ENCODE measurements at regions not wholly inside any gene's neighbourhood (a gene's known extent, or its start where the extent isn't known, plus 50 kb on each side); places are given as distances from the start of the nearest gene placed in this dataset.
A peak's percentile ranks its signal among the peaks of the same experiment; 100 is the strongest.

DNA sequence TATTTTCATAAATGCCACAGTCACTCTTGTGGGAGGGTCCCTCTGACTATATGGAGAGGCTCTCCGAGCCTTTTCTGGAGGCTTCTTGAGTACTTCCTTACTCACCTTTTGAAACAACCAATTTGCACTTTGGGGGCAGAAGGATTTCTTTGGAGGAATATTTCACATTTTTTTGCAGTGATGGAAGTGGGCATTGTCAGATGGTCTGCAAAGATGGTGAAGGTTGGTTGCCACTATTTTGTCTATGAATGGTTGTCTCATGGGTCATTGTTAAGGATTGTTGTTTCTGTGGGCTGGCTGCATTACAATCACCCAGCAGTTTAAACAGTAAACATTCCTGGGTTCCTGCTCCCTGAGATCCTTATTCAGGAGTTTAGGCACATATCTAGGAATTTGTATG, 388.2 kb downstream of the TMEM135 start:
- no peak for DNase-seq

DNA sequence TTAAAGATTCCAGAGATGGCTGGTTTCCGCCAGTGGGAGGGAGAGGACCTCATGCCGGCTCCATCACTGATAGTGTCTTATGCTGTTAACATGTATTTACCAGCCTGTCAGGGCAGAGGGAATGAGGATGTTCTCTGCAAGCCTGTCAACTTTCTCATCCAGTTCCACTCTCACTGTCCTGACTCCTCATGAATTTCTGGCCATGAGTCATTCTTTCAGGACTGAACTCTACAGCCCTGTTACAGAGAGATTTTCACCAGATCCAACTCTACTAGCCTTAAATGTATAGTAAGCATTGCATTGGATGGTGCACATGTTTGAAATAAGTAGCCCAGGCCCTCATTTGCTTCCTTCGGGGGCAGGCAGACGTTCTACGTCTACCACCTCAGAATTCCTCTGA, 387.7 kb downstream of the TMEM135 start:
- no peak for DNase-seq

DNA sequence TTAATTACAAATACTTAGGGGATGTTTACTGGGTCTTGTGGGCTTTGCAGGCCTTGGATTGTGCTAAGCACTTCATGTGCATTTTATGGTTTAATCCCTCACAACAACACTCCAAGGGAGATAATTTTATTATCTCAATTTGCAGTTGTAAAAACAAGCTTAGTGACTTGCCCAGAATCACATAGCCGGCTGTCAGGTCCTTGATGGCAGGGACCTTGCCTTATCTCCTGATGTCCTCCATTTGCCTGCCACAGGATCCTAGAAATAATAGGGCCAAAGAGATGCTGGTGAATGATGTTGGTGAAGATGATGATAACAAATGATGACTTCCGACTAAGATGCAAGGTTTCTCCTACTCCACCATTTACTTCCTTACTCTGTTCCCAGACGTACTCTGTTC, 385.4 kb downstream of the TMEM135 start:
- no peak for DNase-seq

DNA sequence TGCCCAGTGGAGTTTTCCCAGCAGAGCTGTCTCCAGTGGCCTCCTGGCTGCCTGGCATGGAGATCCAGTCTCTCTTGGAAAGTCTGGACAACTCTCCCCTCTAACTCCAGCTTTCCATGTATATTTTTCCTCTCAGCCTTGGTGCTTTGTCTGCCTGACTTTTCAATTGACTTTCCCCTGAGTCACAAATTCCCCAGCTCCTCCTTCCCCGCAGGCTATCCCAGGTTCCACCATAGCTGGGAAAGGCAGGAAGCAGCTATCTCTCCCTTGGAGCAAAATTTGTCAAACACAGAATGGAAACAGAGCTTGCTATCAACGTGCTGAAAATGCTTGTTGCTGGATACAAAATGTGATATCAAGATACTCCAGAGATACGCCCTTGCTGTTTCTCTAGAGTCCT, 384.8 kb downstream of the TMEM135 start:
- DNase-seq: no peak

DNA sequence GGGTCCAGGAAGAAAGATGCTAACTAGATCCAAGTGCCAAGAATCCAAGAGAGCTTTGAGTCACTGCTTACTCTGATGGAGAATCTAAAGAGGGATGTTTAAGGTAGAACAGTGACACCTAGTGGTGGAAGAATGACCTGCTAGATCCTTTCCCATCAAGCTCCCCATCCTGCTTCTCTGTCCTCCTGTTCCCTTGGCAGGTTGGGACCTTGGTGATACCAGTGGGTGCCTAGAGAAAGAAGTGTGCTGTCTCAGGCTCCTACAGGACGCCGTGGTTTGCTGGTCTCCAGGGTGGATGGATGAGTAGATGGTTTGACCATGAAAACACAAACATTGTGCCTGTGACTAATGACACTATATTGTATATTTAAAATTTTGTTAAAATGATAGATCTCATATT, 383.7 kb downstream of the TMEM135 start:
- DNase-seq: peak; percentile 69

DNA sequence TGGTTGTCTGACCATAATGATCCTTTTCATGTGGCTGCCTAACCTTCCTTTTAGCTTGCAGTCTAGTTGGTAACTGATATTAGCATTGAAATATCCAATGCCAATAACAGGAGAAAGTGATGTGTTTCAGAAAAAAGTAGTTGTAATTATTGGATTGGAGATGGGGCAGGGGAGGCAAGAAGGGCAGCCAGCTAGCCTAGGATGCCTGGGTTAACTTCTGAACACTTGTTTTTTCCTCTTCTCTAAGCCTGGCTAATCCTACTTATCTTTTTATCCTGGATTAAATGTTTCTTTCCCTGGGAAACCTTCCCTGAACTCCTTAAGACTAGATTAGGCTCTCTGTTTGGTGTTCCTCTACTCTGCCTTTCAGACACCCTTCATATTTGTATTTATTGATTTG, 380.2 kb downstream of the TMEM135 start:
- no peak for DNase-seq

DNA sequence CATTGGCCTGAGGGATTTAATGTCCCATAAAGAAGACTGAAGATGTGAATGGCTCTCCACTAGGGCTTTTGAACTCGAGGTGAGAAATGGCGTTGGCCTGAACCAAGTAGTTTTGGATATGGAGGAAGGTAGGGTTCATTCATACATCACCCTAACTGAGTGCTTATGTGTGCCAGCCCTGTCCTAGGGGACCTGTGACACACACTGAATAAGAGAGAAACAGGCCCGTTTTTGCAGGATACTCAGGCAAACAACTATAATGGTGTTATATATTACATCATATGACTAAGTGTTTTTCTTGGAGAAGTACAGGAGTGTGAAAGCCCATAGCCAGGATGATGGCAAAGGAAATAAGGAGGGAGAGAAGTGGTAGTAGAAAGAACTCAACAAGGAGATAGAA, 368.1 kb downstream of the TMEM135 start:
- no peak for DNase-seq

DNA sequence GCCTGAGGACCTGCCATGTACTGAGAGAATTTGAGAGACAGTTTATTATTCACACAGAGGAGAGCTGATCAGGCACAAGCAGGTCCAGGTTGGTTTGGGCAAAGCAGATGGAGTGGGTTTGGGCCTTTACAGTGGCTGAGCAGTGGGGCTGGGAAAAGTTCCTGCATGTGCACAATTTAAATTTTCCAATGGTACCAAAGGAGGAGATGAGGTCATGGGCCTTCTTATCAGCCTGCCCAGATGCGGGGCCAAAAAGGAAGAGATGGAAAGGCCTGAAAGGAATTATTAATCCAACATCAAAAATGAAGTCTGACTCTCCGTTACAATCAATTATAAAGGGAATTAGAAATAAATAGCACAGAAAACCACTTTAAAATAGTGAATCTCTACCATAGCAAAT, 367.6 kb downstream of the TMEM135 start:
- DNase-seq: no peak

DNA sequence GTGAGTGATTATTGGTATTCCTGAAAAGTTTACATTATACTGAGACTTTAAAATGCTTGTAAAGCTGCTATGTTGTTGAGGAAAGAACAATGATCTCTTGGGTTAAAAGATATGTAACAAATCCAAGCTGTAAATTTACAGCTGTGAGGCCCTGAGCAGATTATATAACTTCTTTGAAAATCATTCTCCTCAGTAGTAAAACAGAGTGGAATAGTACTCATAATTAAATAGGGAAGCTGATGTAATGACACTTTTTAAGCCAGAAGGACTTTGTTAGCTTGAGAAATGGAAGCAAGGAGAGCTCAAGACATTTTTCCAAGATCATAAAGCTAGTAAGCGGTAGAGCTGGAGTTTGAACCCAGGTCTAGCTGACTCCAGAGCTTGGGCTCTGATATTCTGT, 363.9 kb downstream of the TMEM135 start:
- DNase-seq: peak; percentile 4

DNA sequence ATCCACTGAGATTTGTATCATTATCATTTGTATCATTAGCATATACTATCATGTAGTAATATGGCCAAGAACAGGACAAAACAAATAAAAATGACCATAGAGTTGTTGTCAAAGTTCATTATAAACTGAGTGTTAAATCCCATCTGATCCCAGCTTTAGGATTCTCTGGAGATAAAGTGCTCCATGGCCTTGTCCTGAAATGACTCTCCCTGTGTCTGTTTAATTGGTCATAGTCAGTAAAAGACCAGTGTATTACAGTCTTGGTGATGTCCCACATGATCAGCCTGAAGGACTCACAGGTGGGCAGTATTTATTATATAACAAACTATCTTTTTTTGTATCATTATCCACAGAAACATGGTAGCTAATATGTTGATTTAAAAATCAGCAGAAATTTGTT, 361.6 kb downstream of the TMEM135 start:
- DNase-seq: no peak

DNA sequence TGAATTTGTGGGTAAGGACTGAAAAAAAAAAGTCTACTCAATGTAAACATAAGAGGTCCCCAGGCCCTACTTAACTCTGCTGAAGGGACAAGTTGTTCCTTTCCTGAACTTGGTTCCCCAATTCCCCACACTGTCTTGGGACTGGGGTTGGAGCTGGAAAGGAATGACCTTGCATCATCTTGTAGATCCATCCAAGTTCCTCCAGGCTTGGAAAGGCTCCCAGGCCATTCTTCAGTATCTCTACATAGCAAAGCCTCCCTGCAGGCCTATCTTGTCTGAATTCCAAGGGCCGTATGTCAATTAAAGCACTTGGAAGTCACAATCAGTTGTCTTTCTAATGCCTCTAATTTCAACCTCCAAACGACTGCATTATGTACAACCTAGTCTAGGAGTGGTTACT, 361.2 kb downstream of the TMEM135 start:
- no peak for DNase-seq

DNA sequence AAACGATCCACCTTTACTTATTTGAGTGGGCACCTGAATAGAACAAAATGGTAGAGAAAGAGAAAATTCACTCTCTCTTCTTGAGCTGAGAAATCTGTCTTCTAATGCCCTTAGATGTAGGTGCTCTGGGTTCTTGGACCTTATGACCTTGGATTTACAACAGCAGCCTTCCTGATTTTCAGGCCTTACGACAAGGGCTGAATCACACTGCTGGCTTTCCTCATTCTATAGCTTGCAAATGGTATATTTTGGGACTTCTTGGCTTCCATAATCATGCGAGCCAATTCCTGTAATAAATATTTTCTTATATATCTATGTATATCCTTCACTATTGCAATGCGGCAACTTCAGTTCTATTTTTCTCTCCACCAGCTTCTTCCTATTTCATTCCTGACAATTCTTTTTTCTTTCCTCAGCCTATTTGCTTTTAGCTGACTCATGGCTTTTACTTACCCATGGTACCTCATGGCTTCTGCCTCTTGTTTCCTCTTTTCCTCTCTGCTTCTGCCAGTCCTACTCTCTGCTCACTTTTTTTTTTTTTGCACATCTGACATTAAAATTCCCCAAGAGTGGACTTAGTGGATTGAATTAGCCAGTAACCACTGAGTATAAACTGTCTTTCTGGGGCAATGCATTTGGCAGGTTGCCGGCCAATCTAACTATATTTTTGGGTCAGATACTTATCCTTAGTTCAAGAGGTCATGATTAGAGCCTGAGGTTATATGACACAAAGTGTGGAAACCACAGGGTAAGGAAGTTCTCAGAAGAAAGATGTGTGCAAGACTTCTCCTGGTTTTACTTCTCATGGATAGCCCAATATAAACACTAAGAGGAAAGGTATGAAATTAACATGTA, 359.5 kb downstream of the TMEM135 start:
- no peak for DNase-seq

DNA sequence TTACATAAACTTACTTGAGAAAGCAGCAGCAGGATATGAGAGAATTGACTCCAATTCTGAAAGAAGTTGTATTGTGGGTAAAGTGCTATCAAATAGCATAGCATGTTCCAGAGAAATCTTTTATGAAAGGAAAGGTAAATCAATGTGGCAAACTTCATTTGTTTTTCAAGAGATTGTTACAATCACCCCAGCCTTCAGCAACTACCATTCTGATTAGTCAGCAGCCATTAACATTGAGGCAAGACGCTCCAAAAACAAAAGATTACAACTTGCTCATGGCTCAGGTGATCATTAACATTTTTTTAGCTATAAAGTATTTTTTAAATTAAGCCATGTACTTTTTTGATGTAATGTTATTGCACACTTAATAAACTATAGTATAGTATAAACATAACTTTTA, 357.2 kb downstream of the TMEM135 start:
- no peak for DNase-seq

DNA sequence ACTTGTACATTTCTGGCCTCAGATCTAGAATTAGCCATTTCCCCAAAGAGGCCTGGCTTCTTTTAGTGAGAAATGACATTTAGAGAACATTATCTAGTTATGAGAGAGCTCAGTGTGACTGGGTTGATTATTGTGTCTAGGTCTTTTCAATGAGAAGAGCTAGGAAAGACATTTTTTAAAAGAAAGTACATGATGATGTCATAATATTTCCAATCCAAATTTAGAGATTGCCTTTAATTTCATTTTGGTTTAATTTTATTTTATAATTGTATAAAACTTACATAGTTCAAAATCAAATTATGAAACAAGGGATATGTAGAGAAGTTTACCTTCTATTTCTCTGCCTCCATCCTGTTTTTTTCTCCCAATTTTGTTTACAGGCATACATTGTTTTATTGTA, 354.9 kb downstream of the TMEM135 start:
- no peak for DNase-seq

DNA sequence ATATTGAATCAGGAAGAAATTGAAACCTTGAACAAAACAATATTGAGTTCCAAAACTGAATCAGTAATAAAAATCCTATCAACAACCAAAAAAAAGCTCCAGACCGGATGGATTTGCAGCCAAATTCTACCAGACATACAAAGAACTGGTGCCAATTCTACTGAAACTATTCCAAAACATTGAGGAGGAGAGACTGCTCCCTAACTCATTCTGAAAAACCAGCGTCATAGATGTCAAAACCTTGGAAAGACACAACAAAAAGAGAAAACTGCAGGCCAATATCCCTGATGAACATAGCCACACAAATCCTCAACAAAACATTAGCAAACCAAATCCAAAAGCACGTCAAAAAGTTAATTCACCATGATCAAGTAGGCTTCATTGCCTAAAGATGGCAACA, 353.8 kb downstream of the TMEM135 start:
- DNase-seq: no peak

DNA sequence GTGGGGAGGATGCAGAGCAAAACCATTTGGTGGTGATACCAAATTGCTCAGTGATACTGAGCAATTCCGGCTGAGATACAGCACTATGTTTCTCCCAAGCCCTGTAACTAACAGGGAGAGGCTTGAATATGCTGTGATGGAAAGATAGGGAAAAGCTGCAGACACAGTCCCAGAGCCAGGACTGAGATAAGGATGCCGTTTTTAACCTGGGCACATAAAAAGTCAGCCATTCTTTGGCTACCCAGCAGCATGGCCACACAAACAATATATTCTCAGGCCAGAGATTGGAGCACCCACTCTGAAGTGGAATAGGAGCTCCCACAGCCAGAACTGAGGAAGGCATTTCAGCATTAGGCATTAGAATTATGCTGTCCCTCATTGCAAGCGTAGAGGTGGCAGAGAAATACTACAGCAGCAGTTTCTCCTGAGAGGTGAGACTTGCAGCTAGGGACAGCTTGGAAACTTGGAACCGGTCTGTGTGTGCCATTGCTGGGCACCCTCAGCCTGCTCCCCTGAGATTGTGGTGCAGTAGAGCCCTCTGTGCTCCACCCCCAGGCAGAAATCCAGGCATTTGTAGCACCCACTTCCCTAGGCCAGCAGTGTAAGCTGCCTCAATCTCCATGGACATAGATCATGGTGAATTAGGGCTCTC, 346.5 kb downstream of the TMEM135 start:
- no peak for DNase-seq

DNA sequence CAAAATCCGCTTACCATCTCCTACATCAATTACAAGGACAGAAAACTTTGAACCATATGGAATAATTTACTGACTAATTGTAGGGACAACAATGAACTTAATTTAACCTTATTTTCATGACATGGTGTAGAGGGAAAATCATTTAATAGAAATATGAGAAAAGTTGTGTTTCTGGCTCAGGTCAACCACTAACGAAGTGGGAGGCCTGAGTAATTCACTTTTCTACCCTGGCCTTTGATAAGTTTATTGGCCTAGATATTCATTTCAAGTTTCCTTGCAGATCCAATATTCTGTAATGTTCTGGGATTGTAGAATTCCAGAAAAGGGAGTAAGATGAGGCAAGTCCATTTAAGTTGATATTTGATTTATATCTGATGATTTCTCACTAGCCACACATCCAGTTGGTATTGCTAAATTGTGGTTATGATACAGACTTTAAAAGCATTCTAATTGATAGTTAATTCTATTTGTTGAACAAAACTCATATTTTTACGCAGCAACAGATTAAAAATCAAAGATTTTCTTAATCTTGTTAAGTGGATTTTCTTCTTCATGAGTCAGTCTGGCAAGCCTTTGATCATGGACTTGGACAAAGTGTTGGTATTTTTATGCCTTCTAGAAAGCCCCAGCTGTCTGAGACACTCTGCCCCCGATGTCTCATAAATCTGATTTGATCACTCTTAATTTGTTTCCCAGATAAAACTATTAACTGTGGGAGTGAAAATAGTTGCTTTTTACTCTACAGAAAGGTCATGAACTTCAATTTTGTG, 336.5 kb downstream of the TMEM135 start:
- peak; percentile 71 for DNase-seq
